HepG2 (cell line): ENCODE measurements at regions not wholly inside any gene's neighbourhood (a gene's known extent, or its start where the extent isn't known, plus 50 kb on each side); places are given as distances from the start of the nearest gene placed in this dataset.

Experiments used
- ATAC-seq: fragments of 200-7000 bp; cut with Tn5 transposase; 3 replicates; pipeline ENCODE4 v1.9.1; 2020; ENCODE audit warnings: mild to moderate bottlenecking, moderate library complexity
- BruUV-seq: library from RNA; stranded (reverse); fragments of 400-500 nt; replicated peaks from 2 replicates; lab custom pipeline; 2021; lab: Mats Ljungman, UMichigan
- CTCF ChIA-PET: fragments of 300-600 bp; formaldehyde crosslinking; extraction: SDS; loops from one replicate; lab custom pipeline; 2021; ENCODE audit warnings: low total read pairs, inconsistent platforms, low intra/inter-chr PET ratio; lab: Yijun Ruan, JAX
- POLR2A ChIA-PET: fragments of 350-600 bp; sonication (Branson Sonifier 250); formaldehyde crosslinking; loops from one replicate; lab custom pipeline; 2020; ENCODE audit warnings: antibody characterized with exemption, inconsistent platforms; lab: Yijun Ruan, JAX
- DNase-seq: peaks from one replicate; pipeline ENCODE4 v3.0.0-alpha.2; 2015; ENCODE audit warnings: low spot score
- FAIRE-seq: peaks from 3 replicates; lab custom pipeline; 2011; peaks lifted over from hg19 to GRCh38; lab: Jason Lieb, UNC
- H2AFZ ChIP-seq: one replicate; pipeline ENCODE4 v1.6.1; 2011; ENCODE audit warnings: low read length, inconsistent platforms
- H3K27ac ChIP-seq: fragments of 300-600 bp; 3 replicates; pipeline ENCODE4 v1.8.0; 2011; ENCODE audit warnings: mixed run types, mild to moderate bottlenecking, mixed read lengths, low read length, inconsistent platforms; ENCODE audit not compliant: insufficient read depth; ENCODE audit errors: extremely low read length
- H3K27me3 ChIP-seq, 2 experiments: fragments of 200-600 bp in 1 of 2; 2 replicates in 1 of 2; 3 replicates in 1 of 2; pipeline versions ENCODE4 v1.6.0 to v1.8.0; 2011; ENCODE audit warnings: low read length in 2 of 2, mild to moderate bottlenecking in 2 of 2, moderate library complexity in 2 of 2, inconsistent platforms in 1 of 2; ENCODE audit not compliant: insufficient read depth in 2 of 2, control insufficient read depth in 1 of 2
- H3K36me3 ChIP-seq, 2 experiments: fragments of 200-600 bp in 1 of 2; replicated peaks in 1 of 2; 2 replicates in 1 of 2; 3 replicates in 1 of 2; pipeline versions ENCODE4 v1.5.1 to v1.8.0; 2011; ENCODE audit warnings: low read length in 2 of 2, inconsistent platforms in 1 of 2; ENCODE audit not compliant: insufficient read depth in 2 of 2, control insufficient read depth in 1 of 2
- H3K4me1 ChIP-seq: 2 replicates; pipeline ENCODE4 v1.5.1; 2012; ENCODE audit warnings: low read length, inconsistent platforms; ENCODE audit not compliant: insufficient read depth
- H3K4me2 ChIP-seq: 2 replicates; pipeline ENCODE4 v1.6.0; 2011; ENCODE audit warnings: low read depth, low read length, inconsistent platforms
- H3K4me3 ChIP-seq, 3 experiments: fragments of 200-600 bp in 1 of 3; sonication (generic), shearing (Covaris generic) in 1 of 3; replicated peaks in 1 of 3; 2 replicates each; pipeline ENCODE4 v1.5.1; 2011 to 2016; ENCODE audit warnings: low read length in 3 of 3, inconsistent platforms in 2 of 3, low read depth in 2 of 3, mild to moderate bottlenecking in 2 of 3, control low read depth in 1 of 3, mixed read lengths in 1 of 3; ENCODE audit not compliant: insufficient read depth in 1 of 3
- H3K79me2 ChIP-seq: one replicate; pipeline ENCODE4 v1.6.1; 2011; ENCODE audit warnings: low read length, inconsistent platforms; ENCODE audit not compliant: insufficient read depth
- H3K9ac ChIP-seq: 2 replicates; pipeline ENCODE4 v1.6.0; 2011; ENCODE audit warnings: mild to moderate bottlenecking, low read depth, low read length, inconsistent platforms; ENCODE audit not compliant: insufficient read depth
- H3K9me3 ChIP-seq: 2 replicates; pipeline ENCODE4 v1.5.1; 2012; ENCODE audit warnings: mild to moderate bottlenecking, low read length
- H4K20me1 ChIP-seq: 2 replicates; pipeline ENCODE4 v1.6.0; 2011; ENCODE audit warnings: inconsistent platforms, mild to moderate bottlenecking, low read length, moderate library complexity; ENCODE audit not compliant: insufficient read depth
- ASH2L ChIP-seq: fragments of 300-600, 200-600 bp; sonication (generic); IDR thresholded peaks from 2 replicates; pipeline ENCODE4 v1.7.0; 2017; ENCODE audit warnings: low read depth, mild to moderate bottlenecking, moderate library complexity, mixed read lengths, low read length; ENCODE audit not compliant: insufficient read length
- BRD4 ChIP-seq: sonication (generic); formaldehyde crosslinking; IDR thresholded peaks from 2 replicates; pipeline ENCODE4 v1.4.0; 2020; ENCODE audit warnings: missing genetic modification reagents
- DPF2 ChIP-seq: sonication (generic); formaldehyde crosslinking; IDR thresholded peaks from 2 replicates; pipeline ENCODE4 v1.4.0; 2020; ENCODE audit warnings: mild to moderate bottlenecking, low read depth, missing genetic modification reagents, borderline replicate concordance
- ELF1 ChIP-seq: sonication (generic); formaldehyde crosslinking; IDR thresholded peaks from 2 replicates; pipeline ENCODE4 v1.4.0; 2020; ENCODE audit warnings: missing genetic modification reagents
- NONO ChIP-seq, 2 experiments: fragments of 450-650 bp in 1 of 2; sonication (generic) in 1 of 2; formaldehyde crosslinking in 1 of 2; IDR thresholded peaks in 1 of 2; conservative IDR thresholded peaks in 1 of 2; 2 replicates each; pipeline versions ENCODE4 v1.6.1 to v1.8.0; 2017 to 2022; ENCODE audit warnings: mild to moderate bottlenecking in 1 of 2, missing genetic modification reagents in 1 of 2, moderate library complexity in 1 of 2
- PAX8 ChIP-seq: sonication (generic); formaldehyde crosslinking; IDR thresholded peaks from 2 replicates; pipeline ENCODE4 v1.8.0; 2022; ENCODE audit warnings: mild to moderate bottlenecking, missing genetic modification reagents, borderline replicate concordance
- SNAI1 ChIP-seq: sonication (generic); formaldehyde crosslinking; IDR thresholded peaks from 2 replicates; pipeline ENCODE4 v1.5.0; 2020; ENCODE audit warnings: mild to moderate bottlenecking, missing genetic modification reagents, borderline replicate concordance
- XRCC5 ChIP-seq: fragments of 200-400 bp; formaldehyde crosslinking; optimal IDR thresholded peaks from 2 replicates; pipeline ENCODE3; 2017; ENCODE audit warnings: mild to moderate bottlenecking, low read length
- YEATS2 ChIP-seq: sonication (generic); formaldehyde crosslinking; IDR thresholded peaks from 2 replicates; pipeline ENCODE4 v1.4.0; 2020; ENCODE audit warnings: missing genetic modification reagents, borderline replicate concordance
- ZBTB14 ChIP-seq: sonication (generic); formaldehyde crosslinking; IDR thresholded peaks from 2 replicates; pipeline ENCODE4 v1.4.0; 2020; ENCODE audit warnings: missing genetic modification reagents
- ZNF512 ChIP-seq: sonication (generic); formaldehyde crosslinking; IDR thresholded peaks from 2 replicates; pipeline ENCODE4 v1.4.0; 2020; ENCODE audit warnings: mild to moderate bottlenecking, missing genetic modification reagents
- ZNF644 ChIP-seq: IDR thresholded peaks from 2 replicates; pipeline ENCODE4 v1.6.1; 2016; ENCODE audit warnings: low read depth
- ZNF768 ChIP-seq: sonication (generic); formaldehyde crosslinking; IDR thresholded peaks from 2 replicates; pipeline ENCODE4 v1.4.0; 2020; ENCODE audit warnings: missing genetic modification reagents
- ZNF792 ChIP-seq: IDR thresholded peaks from 2 replicates; pipeline ENCODE4 v1.6.1; 2016
- WGBS: methylation state at CpG from one replicate; pipeline ENCODE4 v1.1.6; 2017; ENCODE audit warnings: low lambda C conversion rate; 5-methylcytosine and 5-hydroxymethylcytosine counted together
- in situ Hi-C: cut with HindIII; loops from 2 replicates; pipeline ENCODE4 v1.10.0; 2017; ENCODE audit warnings: low pct_unique_long_range_greater_than_20kb; ENCODE audit not compliant: extremely low pct_ligation_motif_present
- intact Hi-C: fragments of 100-400 bp; cut with micrococcal nuclease; formaldehyde crosslinking; loops from one replicate; pipeline ENCODE4 v1.10.0; 2022; ENCODE audit not compliant: unreplicated experiment
- TF ChIP-seq, protein P1 (sequence below): sonication (generic); formaldehyde crosslinking; conservative IDR thresholded peaks from 2 replicates; pipeline ENCODE4 v1.8.0; 2022; ENCODE audit warnings: low read depth, missing genetic modification reagents

DNA sequence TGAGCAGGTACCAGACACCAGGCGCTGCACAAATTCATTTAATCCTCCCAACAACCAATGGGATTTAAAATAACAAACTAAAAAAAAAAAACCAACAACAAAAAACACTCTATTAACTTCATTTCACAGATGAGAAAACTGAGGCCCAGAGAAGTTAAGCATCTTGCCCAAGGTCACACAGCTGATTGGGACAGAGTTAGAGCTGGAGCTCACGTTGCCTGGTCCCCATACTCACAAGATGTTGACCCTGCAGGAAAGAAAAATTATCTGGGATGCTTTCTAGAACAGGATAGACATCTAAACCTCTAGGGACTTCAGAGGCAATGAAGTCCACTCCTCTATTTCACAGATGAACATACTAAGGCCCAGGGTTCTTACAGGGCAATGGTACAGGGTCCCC, 175.3 kb downstream of the PSMG1 start:
- Histone ChIP-seq H3K4me2 (no peak overlapping the region), H3K79me2 (no peaks in the 10 kb centered on the region), H4K20me1 (no peaks in the 10 kb centered on the region), H3K36me3 (no peaks in the 10 kb centered on the region), H3K9me3 (no peaks in the 10 kb centered on the region), H3K4me3 (no peak overlapping the region), H3K9ac (no peak overlapping the region), H2AFZ (no peak overlapping the region), H3K4me1 (peaks cover 48% of the 10 kb centered on the region), H3K27ac (no peak overlapping the region), H3K27me3 (no peaks in the 10 kb centered on the region)
- intact Hi-C loops, result no loop called here
- no TSS peak for BruUV-seq
- CTCF ChIA-PET, result no interaction called here
- TF ChIP-seq, protein P1, sequence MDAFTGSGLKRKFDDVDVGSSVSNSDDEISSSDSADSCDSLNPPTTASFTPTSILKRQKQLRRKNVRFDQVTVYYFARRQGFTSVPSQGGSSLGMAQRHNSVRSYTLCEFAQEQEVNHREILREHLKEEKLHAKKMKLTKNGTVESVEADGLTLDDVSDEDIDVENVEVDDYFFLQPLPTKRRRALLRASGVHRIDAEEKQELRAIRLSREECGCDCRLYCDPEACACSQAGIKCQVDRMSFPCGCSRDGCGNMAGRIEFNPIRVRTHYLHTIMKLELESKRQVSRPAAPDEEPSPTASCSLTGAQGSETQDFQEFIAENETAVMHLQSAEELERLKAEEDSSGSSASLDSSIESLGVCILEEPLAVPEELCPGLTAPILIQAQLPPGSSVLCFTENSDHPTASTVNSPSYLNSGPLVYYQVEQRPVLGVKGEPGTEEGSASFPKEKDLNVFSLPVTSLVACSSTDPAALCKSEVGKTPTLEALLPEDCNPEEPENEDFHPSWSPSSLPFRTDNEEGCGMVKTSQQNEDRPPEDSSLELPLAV (CRISPR knock-in tag), result no peak
- TF ChIP-seq ZNF768 (CRISPR knock-in tag), result peak; percentile 26; the same call in 1 of the 2 replicates
- FAIRE-seq, result no peak
- DNase-seq, result no peak
- 80% methylated on average over 2 of the region's 2 CpGs for WGBS
- ATAC-seq, result no peak
- in situ Hi-C loops, result no loop called here
- POLR2A ChIA-PET, result no interaction called here

- no peaks in the 10 kb centered on the region for H3K9me3 ChIP-seq
- TF ChIP-seq SNAI1 (CRISPR knock-in tag) (no peak), ZNF644 (CRISPR knock-in tag) (no peak), ASH2L (no peak), NONO (IDR thresholded peaks at IDR 0.05) (no peak), NONO (CRISPR knock-in tag; conservative IDR thresholded peaks at IDR 0.05) (no peak), ELF1 (CRISPR knock-in tag) (no peak), DPF2 (CRISPR knock-in tag) (no peak), BRD4 (CRISPR knock-in tag) (no peak), ZNF512 (CRISPR knock-in tag) (no peak), ZNF792 (CRISPR knock-in tag) (no peak), YEATS2 (CRISPR knock-in tag) (no peak), XRCC5 (no peak), ZBTB14 (CRISPR knock-in tag) (no peak), PAX8 (CRISPR knock-in tag) (no peak)
Observed at GRCh38 chr21:39007532-39007931, 175.7 kb downstream of the PSMG1 start.

More at GRCh38 chr21:39007532-39007931, 175.7 kb downstream of the PSMG1 start:
- intact Hi-C loops, result no loop called here
- Histone ChIP-seq H3K4me2 (no peak overlapping the region), H3K36me3 (no peaks in the 10 kb centered on the region), H3K4me3 (no peak overlapping the region), H3K4me1 (peaks cover 48% of the 10 kb centered on the region), H3K9ac (no peak overlapping the region), H3K27ac (no peak overlapping the region), H3K27me3 (no peaks in the 10 kb centered on the region), H3K79me2 (no peaks in the 10 kb centered on the region), H2AFZ (no peak overlapping the region), H4K20me1 (no peaks in the 10 kb centered on the region)
- CTCF ChIA-PET, result no interaction called here
- WGBS, result 61% methylated on average over 8 of the region's 8 CpGs
- BruUV-seq, result no TSS peak
- POLR2A ChIA-PET, result no interaction called here
- in situ Hi-C loops, result no loop called here
- DNase-seq, result no peak
- no peak for FAIRE-seq
- no peak for ATAC-seq
